Superior temporal gyrus (tissue), 1 donor: ENCODE measurements at regions not wholly inside any gene's neighbourhood (a gene's known extent, or its start where the extent isn't known, plus 50 kb on each side); places are given as distances from the start of the nearest gene placed in this dataset.

ENCODE experiments used
- DNase-seq: peaks from one replicate; pipeline ENCODE4 v3.0.0-alpha.2; 2016; ENCODE audit errors: extremely low spot score

DNA sequence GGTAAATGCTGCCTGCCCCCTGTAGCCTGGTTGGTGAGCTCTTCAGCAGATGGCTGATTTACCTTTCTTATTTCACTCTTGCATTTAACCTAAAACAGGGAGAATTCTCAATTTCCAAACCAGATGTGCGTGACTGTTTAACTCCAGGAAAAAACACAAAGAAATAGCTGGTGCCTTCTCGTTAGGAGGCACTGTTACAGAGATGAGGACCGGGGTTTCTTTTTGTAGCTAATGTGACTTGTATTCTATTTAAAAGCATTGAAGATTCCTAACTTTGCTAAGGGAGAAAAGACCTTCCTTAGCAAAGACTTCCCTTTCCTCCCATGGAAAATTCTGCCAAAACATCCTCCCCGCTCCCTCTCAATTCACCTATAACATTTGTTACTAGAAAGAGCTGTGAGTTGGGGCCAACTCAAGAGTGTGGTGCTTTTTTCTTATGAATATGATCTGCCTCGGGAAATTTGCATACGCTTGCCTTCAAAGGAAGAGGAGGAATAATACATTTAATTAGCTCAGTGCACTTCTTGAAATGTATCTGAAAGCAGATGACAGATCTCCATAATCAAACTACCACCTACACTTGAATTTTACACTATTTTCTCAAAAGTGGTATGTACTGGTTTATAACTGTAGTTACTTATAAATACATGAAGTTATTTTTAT is 102.0 kb upstream of the ARID2 start:
- DNase-seq: no peak

DNA sequence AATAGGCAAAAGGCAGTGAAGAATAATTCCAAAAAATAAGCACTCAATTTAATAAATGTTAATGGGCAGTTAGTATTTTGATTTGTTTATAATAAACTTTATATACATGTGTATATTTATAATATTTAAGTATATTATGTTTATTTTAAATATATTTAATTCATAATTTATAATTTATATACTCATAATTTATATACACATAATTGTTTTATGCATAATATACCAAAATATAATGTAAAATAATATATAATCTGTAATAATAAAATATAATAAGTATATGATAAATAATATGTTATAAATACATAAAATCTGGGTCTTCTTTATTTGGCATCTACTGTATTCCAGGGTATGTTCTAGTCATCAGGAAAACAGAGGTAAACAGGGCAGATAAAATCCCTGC is 100.2 kb upstream of the ARID2 start:
- DNase-seq: no peak

DNA sequence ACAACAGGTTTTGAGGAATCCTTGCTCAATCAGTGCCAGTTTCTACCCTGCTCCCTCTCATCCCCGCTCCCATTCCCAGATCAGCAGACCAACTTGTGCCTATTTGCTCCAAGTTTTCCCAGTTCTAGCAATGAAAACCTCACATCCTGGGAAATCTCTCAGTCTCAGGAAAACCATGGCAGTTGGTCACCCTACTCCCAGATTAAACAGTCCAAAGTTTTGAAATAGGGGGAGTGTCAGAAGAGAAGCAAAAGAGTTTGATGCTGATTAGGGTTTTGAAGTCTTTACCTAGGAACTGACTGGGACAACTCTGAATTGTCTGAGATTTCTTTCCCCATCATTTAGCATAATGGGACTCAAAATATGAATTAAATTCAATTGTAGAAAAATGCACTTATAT is 95.8 kb upstream of the ARID2 start:
- no peak for DNase-seq

DNA sequence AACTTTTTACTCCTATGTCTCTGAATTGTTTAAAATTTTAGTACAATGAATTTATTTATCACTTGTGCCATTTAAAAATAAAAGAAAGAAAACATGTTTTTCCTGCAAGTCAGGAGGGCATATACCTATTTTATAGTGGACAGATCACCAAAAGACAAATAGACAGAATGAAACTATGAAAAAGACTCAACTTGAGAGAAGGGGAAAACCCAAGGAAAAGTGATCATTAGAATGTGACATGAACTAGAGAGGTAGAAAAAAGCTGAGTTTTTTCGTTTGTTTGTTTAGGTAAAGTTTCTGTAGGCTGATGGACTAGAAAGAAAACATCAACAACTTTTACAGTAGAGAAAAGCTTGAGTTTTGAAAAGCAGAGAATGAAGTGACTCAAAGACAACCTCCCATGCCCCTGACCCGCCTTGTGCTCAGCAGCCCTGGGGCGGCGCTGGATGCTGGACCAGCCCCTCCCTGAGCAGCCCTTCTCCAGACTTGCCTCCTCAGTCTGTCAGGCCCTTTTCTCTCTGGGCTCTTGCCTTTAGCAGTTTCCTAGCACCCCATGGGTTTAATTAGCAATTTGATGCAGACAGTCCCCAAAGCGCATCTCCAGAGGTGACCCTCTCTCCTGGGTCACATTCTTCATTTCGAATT is 95.1 kb upstream of the ARID2 start:
- no peak for DNase-seq

DNA sequence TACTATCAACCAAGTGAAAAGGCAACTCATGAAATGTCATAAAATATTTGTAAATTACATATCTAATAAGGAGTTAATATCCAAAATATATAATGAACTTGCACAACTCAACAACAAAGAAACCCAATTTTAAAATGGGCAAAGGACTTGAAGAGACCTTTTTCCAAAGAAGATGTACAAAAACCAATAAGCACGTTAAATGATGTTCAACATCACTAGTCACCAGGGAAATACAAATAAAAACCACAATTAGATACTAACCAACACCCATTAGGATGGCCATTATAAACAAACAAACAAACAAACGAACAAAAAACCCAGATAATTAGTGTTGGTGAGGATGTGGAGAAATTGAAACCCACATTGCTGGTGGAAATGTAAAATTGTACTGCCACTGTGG is 92.3 kb upstream of the ARID2 start:
- no peak for DNase-seq

DNA sequence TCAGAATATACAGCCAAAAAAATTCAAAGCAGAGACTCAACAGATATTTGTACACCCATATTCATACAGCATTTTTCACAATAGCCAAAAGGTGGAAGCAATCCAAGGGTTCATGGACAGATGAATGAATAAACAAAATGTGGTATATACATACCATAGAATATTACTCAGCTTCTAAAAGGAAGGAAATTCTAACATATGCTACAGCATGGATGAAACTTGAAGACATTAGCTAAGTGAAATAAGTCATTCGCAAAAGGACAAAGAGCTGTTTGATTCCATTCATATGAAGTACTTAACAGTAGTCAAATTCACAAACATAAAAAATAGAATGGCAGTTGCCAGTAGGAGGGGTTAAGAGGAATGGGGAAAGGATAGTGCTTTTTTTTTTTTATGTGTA is 91.8 kb upstream of the ARID2 start:
- DNase-seq: no peak

DNA sequence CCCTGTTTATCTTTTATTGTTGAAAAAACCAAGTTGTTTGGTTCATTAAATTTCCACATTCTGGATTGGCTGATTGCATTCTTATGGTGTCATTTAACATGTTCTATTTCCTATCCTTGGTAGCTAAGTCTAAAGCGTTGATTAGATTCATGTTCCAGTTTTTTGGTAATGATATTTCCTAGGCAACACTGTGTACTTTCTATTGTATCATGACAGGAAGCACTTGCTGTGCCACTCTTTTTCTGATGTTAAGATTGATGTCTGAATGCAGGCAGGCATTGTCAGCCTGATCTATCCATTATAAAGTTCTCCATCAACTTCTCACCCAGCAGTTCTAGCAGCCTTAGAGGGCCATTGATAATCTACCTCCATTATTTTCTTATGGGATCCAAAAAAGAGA is 91.1 kb upstream of the ARID2 start:
- no peak for DNase-seq

DNA sequence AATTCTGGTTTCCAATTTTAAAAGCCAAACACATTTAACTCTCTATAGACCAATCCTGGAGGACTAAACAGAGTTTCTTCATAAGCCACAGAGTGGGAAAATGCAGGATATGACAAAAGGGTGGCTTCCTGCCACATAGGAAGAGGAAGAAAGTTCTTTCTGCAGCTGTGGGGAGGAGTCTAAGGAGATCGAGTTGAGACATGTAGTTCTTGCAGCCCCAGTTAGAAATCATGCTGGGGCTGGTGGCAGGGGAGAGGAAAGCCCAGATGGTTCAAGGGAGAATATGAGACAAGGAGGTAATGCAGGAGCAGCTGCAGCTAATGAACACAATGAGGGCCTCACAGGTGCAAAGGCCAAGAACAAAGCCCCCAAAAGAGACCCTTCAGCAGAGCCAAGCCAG is 85.0 kb upstream of the ARID2 start:
- no peak for DNase-seq

DNA sequence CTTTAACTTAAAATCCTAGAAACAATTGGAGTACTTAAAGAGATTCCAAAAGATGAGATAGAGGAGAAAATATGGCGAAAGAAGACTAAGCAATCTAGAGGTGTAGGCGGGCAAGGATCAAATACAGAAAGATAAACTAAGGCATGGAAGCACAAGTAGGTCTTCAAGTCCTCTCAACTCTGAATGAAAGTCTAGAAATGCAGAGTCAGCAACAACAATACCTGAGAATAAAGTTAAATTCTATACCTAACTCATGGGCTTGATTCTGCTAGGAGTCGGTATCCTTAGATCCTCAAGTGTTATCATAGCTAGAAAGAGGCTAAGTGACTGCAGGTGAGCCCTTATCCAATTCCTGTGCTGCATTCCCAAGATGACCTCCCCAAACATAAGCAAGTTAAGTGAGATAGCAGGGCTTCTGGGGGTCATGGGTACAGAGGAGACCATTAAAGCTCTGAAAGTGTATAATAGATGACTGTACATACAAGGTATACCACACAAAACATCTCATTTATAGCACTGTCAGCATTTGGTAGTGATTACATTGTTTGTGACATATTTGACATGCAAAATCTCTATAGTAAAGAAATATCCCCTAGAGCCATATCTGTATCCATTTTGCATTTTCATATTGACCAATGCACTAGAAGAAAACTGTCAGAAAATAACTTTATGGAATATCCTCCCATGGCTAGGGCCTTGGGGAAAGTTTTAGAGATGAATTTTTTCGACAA is 82.5 kb upstream of the ARID2 start:
- DNase-seq: no peak

DNA sequence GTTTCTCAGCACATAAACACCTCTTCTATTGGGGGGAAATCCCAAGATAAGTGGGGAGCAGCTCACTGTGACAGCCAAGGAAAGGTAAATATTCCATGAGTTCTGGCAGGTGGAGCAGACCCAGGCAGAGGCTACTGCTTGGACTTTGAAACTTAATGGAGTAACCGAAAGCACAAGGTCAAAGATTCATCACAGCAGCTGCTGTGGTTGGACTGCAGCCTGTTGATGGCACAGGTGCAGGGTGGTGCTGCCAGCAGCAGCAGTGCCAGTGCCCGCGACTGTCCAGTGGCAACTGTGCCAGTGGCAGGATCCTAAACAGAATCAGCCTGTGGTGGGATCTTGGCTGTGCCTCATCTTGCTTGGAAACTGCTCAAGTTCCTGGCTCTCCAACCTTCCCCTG is 81.4 kb upstream of the ARID2 start:
- no peak for DNase-seq

DNA sequence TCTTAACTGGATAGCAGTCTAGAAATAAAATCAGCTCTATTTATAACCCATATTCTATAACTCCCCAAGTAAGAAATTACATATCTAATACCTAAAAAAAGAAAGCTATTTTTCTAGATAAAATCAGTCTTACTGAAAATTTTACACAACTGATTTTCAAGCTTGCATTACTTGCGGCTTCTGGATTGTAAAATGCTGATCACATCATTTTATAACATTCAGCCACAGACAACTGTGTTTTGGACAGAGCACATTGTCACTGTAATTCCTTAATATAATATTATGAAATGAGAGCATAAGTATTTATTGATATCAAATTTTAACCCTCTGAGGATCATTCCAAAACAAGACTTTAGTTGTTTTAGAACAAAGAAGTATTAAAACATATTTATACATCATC is 78.5 kb upstream of the ARID2 start:
- no peak for DNase-seq

DNA sequence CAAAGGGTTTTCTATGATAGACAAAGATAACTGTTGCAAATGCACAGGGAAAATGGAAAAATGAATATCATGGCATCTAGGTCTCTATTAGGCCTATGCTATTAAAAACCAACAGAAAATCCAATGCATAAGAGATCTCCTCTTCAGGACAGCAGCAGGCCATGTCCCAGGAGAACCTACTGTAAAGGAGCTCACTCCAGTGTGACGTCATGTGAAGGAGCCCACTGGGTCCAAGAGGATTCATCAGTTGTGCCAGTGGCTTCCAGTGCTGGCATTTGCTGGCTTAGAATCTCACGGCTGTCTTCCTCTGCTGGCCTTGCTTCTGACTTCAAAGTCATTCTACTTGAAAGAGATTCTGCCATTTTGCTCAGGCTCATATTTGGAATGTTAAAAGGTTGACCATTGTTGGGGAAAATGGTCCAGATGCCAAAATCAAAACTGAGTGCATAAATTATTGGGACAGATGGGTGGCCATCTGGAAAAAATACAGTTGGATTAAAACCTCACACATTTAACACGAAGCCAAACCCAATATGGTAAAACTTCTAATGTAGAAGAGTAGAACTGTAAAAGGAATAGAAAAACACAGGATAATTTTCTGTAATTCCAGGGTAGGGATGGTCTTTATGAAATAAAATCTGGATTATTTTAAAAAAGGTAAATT is 75.4 kb upstream of the ARID2 start:
- DNase-seq: no peak

DNA sequence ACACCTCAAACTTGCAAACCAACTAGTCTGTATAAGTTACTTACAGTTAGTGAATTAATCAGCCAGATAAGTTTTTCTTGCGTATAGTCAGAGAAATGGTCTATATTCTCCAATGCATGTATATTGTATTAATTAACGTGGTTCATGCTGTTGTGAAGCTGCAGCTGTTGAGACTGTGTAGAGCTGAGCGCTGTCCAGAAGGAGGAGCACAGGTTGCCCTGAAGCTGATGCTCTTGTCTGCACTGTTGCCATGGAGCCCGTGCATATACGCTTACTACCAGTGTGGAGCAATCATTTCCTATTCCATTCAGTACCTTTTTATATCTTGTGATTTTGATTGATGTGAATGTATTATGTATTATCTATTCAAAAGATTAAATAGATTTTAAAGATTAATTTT is 74.3 kb upstream of the ARID2 start:
- no peak for DNase-seq

DNA sequence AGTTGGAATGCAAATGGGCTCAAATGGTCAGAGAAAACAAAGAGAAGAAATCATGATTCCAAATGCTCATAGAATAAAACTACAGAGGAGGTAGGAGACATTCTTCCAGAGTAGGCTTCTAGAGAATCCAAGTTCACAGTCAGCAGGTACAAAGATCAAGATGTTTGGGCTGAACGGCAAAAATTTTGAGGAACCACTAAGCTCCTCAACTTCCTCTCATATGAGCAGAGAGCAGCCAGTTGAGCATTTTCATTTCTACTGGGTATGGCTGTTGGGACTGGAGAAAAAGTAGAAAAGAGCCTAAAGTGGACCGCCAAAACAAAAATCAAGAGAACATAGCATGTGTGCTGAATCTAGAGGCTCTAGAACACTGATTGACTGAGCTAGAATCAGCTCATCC is 73.8 kb upstream of the ARID2 start:
- DNase-seq: no peak

DNA sequence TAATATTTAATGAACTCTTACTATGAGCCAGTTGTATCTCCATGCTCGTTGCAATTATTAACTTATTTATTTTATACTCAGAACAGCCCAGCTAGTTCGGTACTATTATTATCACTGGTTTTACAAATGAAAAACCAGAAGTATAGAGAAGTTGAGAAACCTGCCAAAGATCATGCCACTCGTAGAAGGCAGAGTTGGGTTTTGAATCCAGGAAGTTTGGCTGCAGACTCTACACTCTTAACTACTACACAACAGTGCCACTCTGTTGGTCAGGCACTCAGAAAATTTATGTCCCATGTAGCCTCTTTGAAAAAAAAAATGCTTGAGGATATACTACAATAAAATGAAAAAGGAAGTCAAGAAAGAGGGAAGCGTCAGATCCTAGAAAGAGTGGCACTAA is 71.5 kb upstream of the ARID2 start:
- no peak for DNase-seq

DNA sequence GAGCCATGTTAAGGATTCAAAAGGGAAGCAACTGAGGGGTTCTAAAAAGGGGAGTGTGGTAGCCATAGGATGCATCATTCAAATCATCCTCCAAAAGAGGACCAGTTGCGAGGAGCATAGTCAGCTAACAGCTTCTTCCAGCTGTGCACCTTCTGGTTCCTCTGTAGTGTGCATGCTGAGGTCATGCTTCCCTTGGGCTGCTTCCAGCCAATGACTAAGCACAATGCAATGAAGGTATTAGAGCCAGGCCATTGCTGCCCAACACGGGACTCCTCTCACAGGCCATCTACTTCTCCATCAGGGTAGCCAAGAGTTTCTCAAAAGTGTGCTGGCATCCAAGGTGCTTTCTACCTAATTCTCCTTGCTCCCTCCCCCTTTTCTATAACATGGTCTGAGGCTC is 69.2 kb upstream of the ARID2 start:
- no peak for DNase-seq

DNA sequence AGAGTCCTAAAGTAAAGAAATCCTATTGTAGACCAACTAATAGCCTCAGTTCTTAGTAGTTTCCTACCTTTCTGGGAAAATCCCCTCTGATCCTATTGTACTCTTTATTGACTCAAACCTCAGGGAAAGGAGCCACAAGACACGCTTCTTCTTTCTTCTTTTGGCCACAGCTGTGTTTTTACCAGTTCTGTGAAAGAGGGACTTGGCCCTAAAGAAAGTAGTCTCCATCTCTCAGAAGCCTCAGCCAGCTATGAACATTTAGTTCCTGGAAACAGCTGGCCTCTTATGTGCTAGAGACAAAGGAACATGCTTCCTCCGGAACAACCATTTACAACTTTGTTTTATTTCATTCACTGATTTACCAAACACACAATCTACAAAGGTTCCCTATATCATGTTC is 66.1 kb upstream of the ARID2 start:
- DNase-seq: no peak

DNA sequence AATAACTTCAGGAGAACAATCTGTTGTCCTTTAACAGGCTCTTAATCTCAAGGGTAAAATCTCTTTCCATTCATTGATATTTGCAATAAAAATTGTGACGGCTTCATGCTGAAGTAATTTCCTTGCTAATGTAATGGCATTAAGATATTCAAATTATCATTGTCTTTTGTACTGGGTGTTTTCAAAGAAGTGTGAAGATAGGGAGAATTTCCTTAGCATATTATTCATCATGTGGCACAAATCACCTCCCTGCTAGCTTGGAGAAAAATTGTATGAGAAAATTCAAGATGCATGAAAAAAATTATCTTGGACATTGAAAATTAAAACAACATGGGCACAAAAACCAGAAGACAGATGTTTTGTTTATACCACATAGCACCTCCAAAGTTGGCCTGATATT is 63.6 kb upstream of the ARID2 start:
- DNase-seq: no peak

DNA sequence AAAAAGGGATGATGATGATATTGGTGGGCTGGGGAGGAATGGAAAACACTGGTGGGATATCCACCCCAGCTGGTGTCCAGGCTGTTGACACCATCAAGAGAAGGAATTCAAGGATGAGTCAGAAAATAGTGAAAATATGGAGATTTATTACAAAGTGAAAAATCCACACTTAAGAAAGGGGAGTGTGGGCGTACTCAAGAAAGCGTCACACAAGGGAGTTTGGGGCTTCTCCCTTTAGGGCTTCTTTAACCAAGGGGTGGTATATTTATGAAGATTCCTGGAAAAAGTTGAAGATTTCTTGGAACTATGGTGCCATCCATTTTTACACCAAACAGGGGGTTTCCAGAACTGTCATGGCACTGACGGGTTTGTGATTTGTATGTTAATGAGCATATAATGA is 63.1 kb upstream of the ARID2 start:
- DNase-seq: no peak

DNA sequence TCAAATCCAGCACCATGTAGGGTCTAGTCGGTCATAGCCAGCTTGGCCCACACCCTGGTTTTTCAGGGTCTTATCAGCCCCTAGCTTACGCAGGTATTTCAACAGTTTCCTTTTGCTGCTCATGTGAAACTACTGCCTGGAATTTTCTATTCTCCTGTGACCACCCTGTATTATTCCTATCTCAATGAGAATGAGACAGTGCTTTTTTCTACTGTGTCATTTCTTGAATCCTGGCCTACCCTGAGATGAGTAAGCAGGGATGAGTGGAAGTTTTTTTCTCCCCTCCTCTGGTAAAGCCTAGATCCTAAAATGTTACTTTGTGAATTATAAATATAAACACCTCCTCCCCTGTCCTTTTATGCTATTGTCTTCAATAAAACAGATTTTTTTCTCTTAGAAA is 62.7 kb upstream of the ARID2 start:
- DNase-seq: no peak

DNA sequence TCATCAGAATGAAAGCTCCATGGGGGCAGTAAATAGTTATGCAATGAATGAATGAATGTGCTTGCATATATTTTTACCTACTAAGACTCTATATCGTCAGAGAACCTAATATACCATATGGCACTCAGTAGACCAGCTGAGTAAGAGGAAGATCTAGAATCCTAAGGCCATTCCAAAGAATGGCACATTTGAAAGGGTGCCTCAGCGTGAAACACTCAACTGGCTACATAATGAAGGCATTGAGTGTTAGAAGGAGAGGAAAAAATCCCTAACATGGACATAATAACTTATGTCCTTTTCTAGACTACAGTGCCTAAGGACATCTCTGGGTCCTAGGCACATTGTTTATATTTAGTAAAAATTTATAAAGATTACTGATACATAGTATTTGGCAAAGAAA is 61.7 kb upstream of the ARID2 start:
- no peak for DNase-seq

DNA sequence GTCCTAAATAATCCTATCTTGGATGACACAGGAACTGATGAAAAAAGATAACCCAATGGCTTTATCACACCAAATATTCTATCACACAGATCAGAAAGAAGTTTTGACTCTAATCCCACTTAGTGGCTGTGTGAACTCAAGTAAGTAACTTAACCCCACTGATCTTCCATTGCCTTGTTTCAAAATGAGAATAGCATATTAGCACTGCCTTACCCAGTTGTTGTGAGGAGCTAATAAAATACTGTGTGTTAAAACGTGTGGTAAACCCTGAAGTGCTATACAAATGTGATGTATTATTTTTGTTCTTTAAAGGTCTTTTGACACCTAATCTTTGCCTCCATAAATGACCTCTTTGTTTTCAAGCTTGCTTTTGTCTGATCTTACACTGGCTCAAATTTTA is 60.9 kb upstream of the ARID2 start:
- no peak for DNase-seq

DNA sequence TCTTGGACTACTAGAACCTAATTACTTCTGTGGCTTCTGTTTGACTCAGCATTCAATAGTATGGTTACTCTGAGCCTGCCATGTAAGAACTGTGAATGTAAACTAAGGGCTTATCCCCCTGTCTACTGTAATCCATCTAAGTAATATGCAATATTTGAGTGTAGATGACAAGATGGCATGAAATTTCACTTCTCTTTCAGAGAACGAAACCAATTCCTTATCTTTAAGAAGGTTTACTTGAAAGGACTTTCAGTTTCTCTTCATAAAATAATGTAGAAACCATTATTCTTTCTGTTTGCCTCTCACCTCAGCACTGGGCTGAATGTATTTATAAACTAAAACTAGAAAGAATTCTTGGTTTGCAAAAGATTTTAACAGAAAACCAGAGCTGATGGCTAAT is 60.4 kb upstream of the ARID2 start:
- no peak for DNase-seq
